Right lobe of liver (tissue), 6 donors: ENCODE measurements at regions not wholly inside any gene's neighbourhood (a gene's known extent, or its start where the extent isn't known, plus 50 kb on each side); places are given as distances from the start of the nearest gene placed in this dataset.

Experiments
- ATAC-seq, 4 donors: fragments of 200-7000 bp; cut with Tn5 transposase; one replicate each; pipeline ENCODE4 v1.9.1; 2020; ENCODE audit warnings: mild to moderate bottlenecking in 4 of 4, moderate library complexity in 4 of 4
- DNase-seq, 3 donors: peaks; one replicate each; pipeline ENCODE4 v3.0.0-alpha.2; 2020
- H3K27ac ChIP-seq, 3 donors: fragments of 200-600 bp; one replicate each; pipeline ENCODE4 v1.8.0; 2022
- H3K27me3 ChIP-seq, 2 donors: fragments of 200-600 bp; one replicate each; pipeline ENCODE4 v1.8.0; 2022
- H3K36me3 ChIP-seq, 4 donors: fragments of 200-600 bp; sonication (generic) in 1 of 4; one replicate each; pipeline versions ENCODE4 v1.5.1 to v1.8.0; 2017 to 2022; ENCODE audit warnings: control low read depth in 1 of 4
- H3K4me1 ChIP-seq, 4 donors: fragments of 200-600 bp; sonication (generic) in 1 of 4; one replicate each; pipeline versions ENCODE4 v1.5.1 to v1.8.0; 2017 to 2022; ENCODE audit warnings: control low read depth in 1 of 4
- H3K4me3 ChIP-seq, 3 donors: fragments of 200-600 bp; one replicate each; pipeline ENCODE4 v1.8.0; 2022
- H3K9me3 ChIP-seq, 4 donors: fragments of 200-600 bp; sonication (generic) in 1 of 4; one replicate each; pipeline versions ENCODE4 v1.5.1 to v1.8.0; 2017 to 2022; ENCODE audit warnings: control low read depth in 1 of 4
- POLR2A ChIP-seq: fragments of 450-650 bp; IDR thresholded peaks from one replicate; pipeline ENCODE4 v1.6.1; 2017; ENCODE audit warnings: antibody characterized with exemption, mild to moderate bottlenecking
- WGBS: methylation state at CpG from one replicate; pipeline ENCODE4 v1.1.6; 2018; ENCODE audit warnings: low coverage, low lambda C conversion rate; ENCODE audit not compliant: insufficient coverage; ENCODE audit errors: missing lambda C conversion rate; 5-methylcytosine and 5-hydroxymethylcytosine counted together
- intact Hi-C, 2 donors: fragments of 100-400 bp; cut with DNase I; formaldehyde crosslinking; loops; one replicate each; pipeline versions ENCODE4 v1.11.2 to v1.14.1; 2022
- TF ChIP-seq, protein P1 (sequence below), 4 donors: fragments of 200-600 bp in 3 of 4; fragments of 450-650 bp in 1 of 4; IDR thresholded peaks; one replicate each; pipeline versions ENCODE4 v1.5.1 to v1.8.0; 2016 to 2022; ENCODE audit warnings: antibody characterized with exemption in 4 of 4, mild to moderate bottlenecking in 2 of 4
- donor health status: DM: no; HTN: yes; CAD: no.
- donor health status: DM: no; HTN: no; CAD: no.
- donor health status: DM: no; HTN: no; CAD: no.
- donor health status: DM: no; HTN: yes; CAD: no.
- donor health status: DM: no; HTN: yes; CAD: no.

DNA sequence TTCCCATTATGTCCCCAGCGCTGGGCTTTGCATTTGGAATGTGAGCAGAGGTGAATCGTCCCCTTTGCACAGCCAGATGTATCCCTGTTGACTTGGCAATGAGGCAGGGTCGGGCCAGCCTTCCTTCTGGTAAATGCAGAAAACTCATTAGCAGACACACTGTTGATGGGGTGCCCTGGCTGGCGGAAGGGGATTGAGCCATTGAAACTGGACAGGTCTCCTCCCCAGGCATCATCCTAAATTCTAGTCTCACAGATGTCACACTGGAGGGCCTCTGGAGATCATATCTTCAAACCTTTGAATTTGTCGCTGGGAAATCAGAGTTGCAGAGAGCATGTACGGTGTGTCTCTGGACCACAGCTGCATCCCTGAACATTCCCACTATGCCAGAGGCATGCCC, 219.5 kb upstream of the TSHZ3 start:
- intact Hi-C loops = no loop called here
- Histone ChIP-seq H3K36me3 (no peaks in the 10 kb centered on the region), H3K27me3 (no peaks in the 10 kb centered on the region), H3K9me3 (no peaks in the 10 kb centered on the region), H3K4me3 (no peak overlapping the region), H3K4me1 (no peaks in the 10 kb centered on the region), H3K27ac (no peak overlapping the region)
- 44% methylated on average over 2 of the region's 6 CpGs for WGBS
- TF ChIP-seq, protein P1, sequence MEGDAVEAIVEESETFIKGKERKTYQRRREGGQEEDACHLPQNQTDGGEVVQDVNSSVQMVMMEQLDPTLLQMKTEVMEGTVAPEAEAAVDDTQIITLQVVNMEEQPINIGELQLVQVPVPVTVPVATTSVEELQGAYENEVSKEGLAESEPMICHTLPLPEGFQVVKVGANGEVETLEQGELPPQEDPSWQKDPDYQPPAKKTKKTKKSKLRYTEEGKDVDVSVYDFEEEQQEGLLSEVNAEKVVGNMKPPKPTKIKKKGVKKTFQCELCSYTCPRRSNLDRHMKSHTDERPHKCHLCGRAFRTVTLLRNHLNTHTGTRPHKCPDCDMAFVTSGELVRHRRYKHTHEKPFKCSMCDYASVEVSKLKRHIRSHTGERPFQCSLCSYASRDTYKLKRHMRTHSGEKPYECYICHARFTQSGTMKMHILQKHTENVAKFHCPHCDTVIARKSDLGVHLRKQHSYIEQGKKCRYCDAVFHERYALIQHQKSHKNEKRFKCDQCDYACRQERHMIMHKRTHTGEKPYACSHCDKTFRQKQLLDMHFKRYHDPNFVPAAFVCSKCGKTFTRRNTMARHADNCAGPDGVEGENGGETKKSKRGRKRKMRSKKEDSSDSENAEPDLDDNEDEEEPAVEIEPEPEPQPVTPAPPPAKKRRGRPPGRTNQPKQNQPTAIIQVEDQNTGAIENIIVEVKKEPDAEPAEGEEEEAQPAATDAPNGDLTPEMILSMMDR (IDR thresholded peaks at IDR 0.05) = no peak
- TF ChIP-seq POLR2A = no peak
- ATAC-seq (no peak), DNase-seq (no peak)

GRCh38 chr19:31570718-31571117, 221.5 kb upstream of the TSHZ3 start:
- Histone ChIP-seq H3K27ac (no peak overlapping the region), H3K4me3 (no peak overlapping the region), H3K4me1 (no peaks in the 10 kb centered on the region), H3K36me3 (no peaks in the 10 kb centered on the region), H3K9me3 (no peaks in the 10 kb centered on the region), H3K27me3 (no peaks in the 10 kb centered on the region)
- ATAC-seq (no peak), DNase-seq (no peak)
- 70% methylated on average over 4 of the region's 4 CpGs for WGBS
- TF ChIP-seq, protein P1 (IDR thresholded peaks at IDR 0.05) = no peak
- no peak for TF ChIP-seq POLR2A
- intact Hi-C loops = no loop called here

DNA sequence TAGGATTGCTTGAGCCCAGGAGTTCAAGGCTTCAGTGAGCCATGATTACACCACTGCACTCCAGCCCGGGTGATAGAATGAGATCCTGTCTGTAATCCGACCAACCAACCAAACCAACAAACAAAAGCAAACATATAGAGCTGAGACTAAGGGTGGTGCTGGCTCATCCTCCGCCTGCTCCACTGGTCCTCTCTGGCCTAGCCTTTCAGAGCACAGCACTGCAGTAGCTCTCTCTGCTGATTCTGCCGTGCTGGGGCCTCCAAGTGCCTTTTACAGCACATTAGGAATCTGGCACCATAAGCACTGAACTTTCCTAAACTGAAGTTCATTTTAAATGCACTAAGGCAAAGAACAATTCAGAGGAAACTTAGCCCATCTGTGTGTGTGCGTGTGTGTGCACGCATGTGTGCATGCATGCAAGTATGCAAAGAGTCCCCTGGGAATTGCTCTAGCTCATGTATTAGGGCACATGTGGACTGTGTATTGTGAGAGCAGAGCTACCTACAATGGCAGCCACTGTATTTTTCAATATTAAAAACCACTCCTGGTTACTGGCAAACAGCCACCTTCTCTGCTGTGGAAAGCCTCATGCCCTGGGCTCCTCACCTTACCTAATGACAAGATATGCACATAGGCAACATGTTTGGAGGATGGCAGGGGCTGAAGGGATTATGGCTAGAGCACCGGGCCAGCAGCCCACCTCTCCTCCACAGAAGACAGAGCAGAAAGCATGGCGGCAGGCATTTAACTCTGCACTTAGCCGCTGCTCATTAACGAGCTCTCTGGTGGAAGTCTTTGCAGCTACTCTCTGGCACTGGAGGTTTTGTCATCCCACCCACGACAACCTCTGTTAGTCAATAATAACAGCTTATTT, 223.1 kb upstream of the TSHZ3 start:
- Histone ChIP-seq H3K9me3 (no peaks in the 10 kb centered on the region), H3K27me3 (no peaks in the 10 kb centered on the region), H3K4me1 (no peaks in the 10 kb centered on the region), H3K36me3 (no peaks in the 10 kb centered on the region), H3K27ac (no peak overlapping the region), H3K4me3 (no peak overlapping the region)
- 48% methylated on average over 6 of the region's 11 CpGs for WGBS
- DNase-seq (no peak), ATAC-seq (no peak)
- TF ChIP-seq, protein P1 (IDR thresholded peaks at IDR 0.05) = no peak
- no peak for TF ChIP-seq POLR2A
- intact Hi-C loops = no loop called here

- no peaks in the 10 kb centered on the region for H3K4me1 ChIP-seq
These were observed 223.7 kb upstream of the TSHZ3 start for GRCh38 chr19:31572976-31573298.

More at GRCh38 chr19:31572976-31573298, 223.7 kb upstream of the TSHZ3 start:
- Histone ChIP-seq H3K9me3 (no peaks in the 10 kb centered on the region), H3K27me3 (no peaks in the 10 kb centered on the region), H3K27ac (no peak overlapping the region), H3K4me3 (no peak overlapping the region), H3K36me3 (no peaks in the 10 kb centered on the region)
- TF ChIP-seq POLR2A = no peak
- TF ChIP-seq, protein P1 (IDR thresholded peaks at IDR 0.05) = no peak
- ATAC-seq = no peak
- no peak for DNase-seq
- WGBS = 78% methylated on average over 7 of the region's 8 CpGs
- intact Hi-C loops = no loop called here
